ENCODE measurements at regions not wholly inside any gene's neighbourhood (a gene's known extent, or its start where the extent isn't known, plus 50 kb on each side); places are given as distances from the start of the nearest gene placed in this dataset.

- TF ChIP-seq CTCF (IDR thresholded peaks at IDR 0.05) (no peak), POLR2A (IDR thresholded peaks at IDR 0.05) (no peak)
Observed at GRCh38 chr10:28105561-28105960, 106.7 kb upstream of the ODAD2 start.

Measured in heart left ventricle (tissue), 13 donors.